OCI-LY3 (cell line): ENCODE measurements at regions not wholly inside any gene's neighbourhood (a gene's known extent, or its start where the extent isn't known, plus 50 kb on each side); places are given as distances from the start of the nearest gene placed in this dataset.
"Not testable (repeated sequence)": the region's sequence is repeated elsewhere in the genome, so short reads cannot be mapped to it uniquely, and the experiment has no call there.

ENCODE experiments used
- CTCF ChIP-seq: fragments of 200-600, 300-600 bp; sonication (generic); IDR thresholded peaks from 2 replicates; pipeline ENCODE4 v1.5.1; 2014; ENCODE audit warnings: antibody characterized with exemption, low read length, low read depth
- EZH2phosphoT487 ChIP-seq: fragments of 200-600 bp; shearing (Covaris generic); IDR thresholded peaks from 2 replicates; pipeline ENCODE4 v1.6.1; 2018; ENCODE audit warnings: antibody characterized with exemption, mixed run types, low read depth

- not testable (repeated sequence) for TF ChIP-seq CTCF, EZH2phosphoT487
Observed at GRCh38 chr9:118677936-118678653, 691.1 kb downstream of the BRINP1 start.
